Erythroblast (primary cell): ENCODE measurements at regions not wholly inside any gene's neighbourhood (a gene's known extent, or its start where the extent isn't known, plus 50 kb on each side); places are given as distances from the start of the nearest gene placed in this dataset.

Source experiments
- DNase-seq, 2 experiments: peaks; one replicate each; lab custom pipeline; 2025; lab: John Stamatoyannopoulos, UW
- GATA1 ChIP-seq: IDR thresholded peaks from 2 replicates; pipeline ENCODE4 v1.6.1; 2011; ENCODE audit warnings: low read depth, mild to moderate bottlenecking, control low read depth, low read length, moderate library complexity
- POLR2A ChIP-seq: IDR thresholded peaks from 2 replicates; pipeline ENCODE4 v1.6.1; 2011; ENCODE audit warnings: mild to moderate bottlenecking, low read length

DNA sequence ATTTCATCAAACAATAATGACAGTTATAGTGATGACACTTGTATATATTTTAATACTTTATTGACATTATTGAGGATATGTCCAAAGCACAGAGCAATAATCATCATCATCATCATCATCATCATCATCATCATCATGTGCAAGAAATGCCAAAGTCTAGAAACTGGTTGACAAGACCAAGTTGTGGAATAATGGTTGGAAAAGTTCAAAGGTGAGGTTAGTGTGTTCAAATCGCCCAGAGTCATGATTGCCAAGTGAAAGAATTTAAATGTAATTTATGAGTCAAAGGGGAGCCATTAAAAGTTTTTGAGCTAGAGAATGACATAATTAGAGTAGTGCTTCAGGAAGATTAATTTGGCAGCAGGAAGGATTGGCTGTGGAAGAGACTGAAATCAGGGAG, 852.4 kb downstream of the SORCS1 start:
- TF ChIP-seq POLR2A (no peak), GATA1 (no peak)
- no peak for DNase-seq

DNA sequence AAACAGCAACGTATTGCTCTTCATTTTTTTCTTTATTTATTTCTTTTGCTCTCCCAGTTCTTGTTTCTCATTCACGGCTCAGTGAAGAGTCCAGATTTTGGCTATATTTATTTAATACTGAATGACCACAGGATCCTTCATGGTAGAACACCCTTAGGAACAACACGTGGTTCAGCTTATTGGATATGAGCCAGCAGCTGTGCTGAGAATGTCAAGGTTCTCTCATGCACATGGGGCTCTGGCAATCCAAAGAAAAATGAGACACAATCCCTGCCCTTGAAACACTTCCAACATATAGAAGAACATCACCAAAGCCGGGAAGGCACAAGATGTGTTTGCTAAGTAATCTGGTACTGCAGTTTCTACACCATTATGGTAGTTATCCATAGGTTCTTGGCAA, 852.9 kb downstream of the SORCS1 start:
- TF ChIP-seq POLR2A (no peak), GATA1 (no peak)
- DNase-seq, result no peak

DNA sequence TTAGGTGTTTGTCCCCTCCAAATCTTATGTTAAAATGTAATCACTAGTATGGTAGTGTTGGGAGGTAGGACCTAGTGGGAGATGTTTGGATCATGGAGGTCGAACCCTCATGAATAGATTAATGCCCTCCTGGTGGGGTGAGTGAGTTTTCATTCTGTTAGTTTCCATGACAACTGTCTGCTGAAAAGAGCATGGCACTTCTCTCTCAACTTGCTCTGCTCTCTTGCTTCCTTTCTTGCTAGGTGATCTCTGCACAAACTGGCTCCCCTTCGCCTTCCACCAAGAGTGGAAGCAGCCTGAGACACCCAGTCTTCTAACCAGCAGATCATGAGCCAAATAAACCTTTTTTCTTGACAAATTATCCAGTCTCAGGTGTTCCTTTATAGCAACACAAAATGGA, 853.9 kb downstream of the SORCS1 start:
- TF ChIP-seq POLR2A (no peak), GATA1 (no peak)
- no peak for DNase-seq

DNA sequence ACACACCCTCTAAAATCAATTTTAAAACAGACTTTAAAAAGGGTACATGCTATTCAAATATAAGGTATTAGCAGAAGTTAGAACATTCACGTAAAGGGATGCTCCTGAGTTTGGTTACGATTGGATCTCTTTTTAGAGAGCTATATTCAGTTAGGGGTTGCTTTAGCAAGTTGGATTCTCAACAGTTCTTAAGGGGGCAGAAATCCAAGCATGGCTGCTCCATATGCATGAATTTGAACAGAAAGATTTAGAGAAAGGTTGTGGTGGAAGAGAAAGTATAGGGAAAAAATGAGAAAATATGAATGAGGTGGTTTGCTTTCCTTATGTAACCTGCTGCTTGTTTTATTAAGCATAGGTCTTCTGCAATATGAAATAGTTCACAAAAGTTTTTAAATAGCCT, 855.1 kb downstream of the SORCS1 start:
- no peak for DNase-seq
- TF ChIP-seq POLR2A (no peak), GATA1 (no peak)

DNA sequence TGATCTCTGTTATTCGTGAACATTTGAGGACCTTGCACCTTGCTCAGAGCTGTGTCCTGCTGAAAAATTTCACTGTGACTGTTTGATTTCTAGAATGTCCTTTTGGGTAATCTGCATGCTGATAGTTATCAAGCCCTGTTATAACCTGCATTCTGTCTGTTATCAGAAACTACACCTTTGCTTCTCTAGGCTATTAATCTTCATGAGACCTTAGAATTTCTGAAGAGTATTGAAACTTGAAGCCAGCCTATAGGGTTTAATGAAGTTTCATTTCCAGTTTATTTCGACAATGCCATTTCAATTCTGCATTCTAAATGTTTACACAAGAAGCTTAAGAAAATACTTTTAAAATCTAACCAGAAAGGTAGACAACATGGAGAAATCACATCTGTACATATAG, 856.2 kb downstream of the SORCS1 start:
- DNase-seq, result no peak
- TF ChIP-seq POLR2A (no peak), GATA1 (no peak)

DNA sequence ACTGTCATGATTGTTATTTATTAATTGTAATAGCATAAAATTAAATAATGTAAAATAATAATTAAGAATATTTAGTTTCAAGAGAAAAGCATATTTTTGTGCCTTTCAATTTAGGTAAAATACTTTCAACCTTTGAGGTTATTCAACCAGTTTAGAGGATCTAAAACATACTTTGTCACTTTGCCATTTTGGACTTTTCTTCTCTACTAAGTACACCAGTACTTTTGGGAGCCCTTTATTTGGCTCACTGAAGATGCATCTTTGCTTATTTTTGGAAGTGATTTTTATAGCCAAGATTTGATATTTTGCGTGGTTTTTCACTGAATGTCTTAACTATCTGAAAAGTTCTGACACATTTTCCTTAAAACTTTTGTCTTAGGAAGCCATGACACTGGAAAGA, 860.5 kb downstream of the SORCS1 start:
- TF ChIP-seq GATA1, result no peak
- TF ChIP-seq POLR2A, result no peak
- DNase-seq, result no peak

DNA sequence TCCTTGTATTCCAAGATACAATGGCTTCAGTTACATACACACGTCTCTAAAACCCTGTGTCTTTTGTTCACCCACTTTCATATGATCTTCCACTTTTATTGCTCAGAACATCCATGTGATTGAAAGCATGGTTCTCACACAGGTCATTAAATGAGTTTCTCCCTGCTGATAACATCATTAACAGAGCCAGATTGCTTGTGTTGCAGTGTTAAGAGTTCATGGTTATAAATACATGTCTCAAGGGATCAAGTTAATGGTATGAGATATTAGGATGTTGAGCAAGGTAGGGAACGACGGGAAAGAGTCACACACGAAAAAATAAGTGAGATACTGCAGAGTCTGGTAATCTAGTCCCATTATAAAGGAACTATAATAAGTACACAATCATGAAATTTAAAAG, 861.5 kb downstream of the SORCS1 start:
- no peak for DNase-seq
- TF ChIP-seq POLR2A, result no peak
- no peak for TF ChIP-seq GATA1

DNA sequence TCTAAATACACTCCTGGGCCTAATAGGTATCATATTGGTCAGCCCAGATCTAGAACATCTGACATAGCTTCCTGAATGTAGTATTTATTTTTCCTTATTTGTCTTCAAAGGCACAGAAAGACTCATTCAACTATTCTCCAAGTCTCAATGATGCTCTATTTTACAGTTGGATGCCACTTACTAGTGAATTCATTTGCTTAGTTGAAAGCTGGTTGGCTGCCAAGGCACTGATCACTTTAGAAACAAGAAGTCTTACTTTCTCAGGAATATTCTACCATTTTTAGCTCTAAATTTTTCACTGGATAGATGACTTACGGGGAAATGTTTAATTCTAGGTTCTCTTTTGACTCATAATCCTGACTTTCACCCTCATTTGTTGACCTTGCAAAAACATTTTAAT, 863.4 kb downstream of the SORCS1 start:
- TF ChIP-seq POLR2A (no peak), GATA1 (no peak)
- DNase-seq, result no peak

DNA sequence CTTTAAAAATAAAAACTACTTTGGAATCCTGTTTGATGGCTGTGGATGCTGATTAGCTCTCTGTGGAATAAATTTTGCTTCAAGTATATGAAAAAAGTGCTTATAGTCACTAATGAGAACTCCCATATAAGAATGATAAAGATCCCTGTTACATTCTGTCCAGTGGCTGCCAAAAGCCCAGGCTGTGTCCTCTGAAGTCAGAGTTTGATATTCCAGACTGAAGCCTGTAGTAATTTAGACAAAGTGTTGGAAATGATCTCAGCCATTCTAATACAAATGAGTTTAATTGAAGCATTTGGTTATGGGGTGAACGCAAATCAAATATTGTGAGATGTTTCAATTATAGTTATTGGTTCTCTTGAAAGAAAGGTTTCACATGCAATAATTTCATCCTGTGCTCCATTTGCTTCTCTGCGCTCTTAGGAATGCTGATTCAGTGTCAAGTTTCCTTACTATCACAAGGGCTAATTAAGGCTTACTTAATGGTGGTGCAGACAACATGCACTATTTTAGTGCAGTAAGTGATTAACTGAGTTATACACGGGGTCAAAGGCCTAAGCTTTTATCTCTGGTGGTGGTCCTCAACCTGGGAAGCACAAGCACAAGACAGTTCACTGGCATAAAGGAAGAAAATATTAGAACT, 867.6 kb downstream of the SORCS1 start:
- TF ChIP-seq GATA1 (no peak), POLR2A (no peak)
- no peak for DNase-seq

DNA sequence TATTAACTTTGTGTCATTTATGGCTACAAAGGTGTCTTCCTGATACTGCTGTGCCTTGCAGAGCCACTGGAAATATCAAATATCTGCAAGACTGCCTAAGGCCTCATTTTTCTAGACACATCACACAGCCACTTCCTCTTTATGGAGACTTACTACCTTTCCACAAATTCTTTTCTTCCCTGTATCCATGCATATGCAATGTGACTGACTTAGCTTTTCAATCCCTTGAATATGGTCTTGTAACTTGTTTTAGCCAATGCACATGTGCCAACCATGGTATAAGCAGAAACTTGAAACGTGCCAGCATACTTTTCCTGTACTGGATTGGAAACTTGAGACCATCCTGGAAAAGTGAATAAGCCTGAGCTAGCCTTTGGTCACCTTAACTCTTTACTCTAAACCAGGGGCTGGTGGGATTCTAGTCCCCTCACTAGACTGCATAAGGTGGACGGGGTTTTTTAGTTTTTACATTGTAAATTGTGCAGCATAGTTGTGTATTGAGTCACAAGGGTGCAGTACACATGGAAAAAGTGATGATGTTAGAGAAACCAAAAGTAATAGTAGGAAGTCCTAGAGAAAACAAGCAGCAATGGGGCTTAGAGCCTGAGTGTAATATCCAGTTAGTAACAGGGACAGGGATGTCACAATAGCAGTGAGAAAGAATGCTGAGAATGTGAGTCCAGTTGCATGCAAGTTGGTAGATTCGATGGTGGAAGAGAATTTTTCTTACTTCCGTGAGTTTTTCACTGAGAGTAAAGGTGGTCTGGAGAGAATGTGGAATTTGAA, 879.5 kb downstream of the SORCS1 start:
- no peak for TF ChIP-seq GATA1
- TF ChIP-seq POLR2A, result no peak
- DNase-seq, result no peak

DNA sequence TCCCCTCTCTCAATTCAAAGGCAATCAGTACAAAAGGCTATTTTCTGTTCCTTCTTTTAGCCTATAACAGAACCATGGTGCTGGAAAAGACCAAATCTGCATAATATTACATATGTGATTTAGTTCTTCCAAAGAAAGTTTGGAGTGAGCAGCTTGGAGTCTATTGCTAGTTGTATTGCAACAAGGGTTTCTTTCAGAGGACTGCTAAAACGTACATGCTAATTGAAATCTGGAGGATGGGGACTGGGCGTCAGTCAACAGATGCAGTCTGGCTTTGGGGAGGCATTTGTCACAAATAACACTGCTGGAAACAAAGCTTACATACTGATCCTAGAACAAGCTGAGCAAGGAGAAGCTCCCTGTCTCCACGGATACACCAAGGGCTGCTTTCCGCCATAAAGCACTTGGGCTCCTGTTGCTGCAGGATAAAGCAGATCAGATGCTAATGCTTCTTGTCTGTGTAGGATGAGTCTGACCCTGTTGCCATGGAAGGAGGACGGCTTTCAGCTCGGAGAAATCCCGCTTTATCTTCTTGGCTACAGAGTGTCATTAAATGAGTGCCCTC, 883.5 kb downstream of the SORCS1 start:
- TF ChIP-seq POLR2A (no peak), GATA1 (no peak)

DNA sequence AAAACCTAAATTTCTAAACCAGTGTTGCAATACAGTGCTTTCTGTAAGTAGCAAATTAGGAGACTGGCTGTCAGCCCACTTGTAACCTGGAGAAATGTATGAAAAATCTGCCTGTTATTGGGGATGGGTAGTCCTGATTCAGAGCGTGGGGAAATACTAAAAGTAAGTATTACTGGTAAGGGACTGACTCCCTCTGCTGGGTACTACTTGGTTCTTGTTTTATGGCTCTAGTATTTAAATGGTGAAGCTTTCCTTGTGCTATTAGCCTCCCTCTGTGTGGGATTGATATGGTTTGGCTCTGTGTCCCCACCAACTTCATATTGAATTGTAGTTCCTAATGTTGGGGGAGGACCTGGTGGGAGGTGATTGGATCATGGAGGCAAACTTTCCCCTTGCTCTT, 886.1 kb downstream of the SORCS1 start:
- DNase-seq, result no peak
- TF ChIP-seq GATA1 (no peak), POLR2A (no peak)

More for the DNA sequence above, 883.5 kb downstream of the SORCS1 start:
- DNase-seq, result no peak

DNA sequence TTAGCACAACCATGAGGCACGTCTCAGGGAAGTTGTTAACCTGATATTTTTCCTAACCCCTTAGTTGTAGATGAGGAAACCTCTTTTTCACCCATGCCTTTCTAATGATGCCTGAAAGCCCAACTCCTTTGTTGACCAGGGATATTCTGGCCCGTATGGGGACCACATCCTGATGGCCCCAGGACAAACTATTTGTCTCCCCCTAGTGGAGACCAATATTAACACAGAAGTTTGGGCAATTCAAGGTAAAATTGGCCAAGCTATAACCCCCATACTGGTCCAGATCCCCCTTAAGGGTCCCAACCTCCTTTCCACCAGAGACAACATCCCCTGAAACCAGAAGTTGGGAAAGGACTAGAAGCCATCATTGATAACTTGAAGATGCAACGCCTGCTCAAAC, 893.3 kb downstream of the SORCS1 start:
- no peak for DNase-seq
- no peak for TF ChIP-seq POLR2A
- no peak for TF ChIP-seq GATA1

DNA sequence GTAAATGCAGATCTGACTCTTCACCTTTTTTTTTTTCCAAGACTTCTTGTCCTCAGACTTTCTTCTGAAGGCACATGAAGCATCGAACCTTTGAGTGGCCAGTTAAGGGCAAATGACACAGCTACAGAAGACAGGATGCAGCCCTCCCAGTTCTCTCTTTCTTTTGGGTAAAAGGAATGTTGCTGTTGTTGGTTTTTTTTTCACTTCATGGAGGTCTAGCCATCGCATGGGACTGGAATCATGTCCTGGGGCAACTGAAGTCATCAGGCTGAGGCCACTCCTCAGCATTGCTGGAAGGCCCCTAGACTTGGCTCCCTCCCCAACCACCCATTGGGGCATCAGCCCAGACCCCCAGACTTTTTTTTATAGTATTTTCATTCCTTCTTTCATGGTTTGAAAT, 896.5 kb downstream of the SORCS1 start:
- no peak for DNase-seq
- TF ChIP-seq POLR2A, result no peak
- no peak for TF ChIP-seq GATA1
